ENCODE measurements at regions not wholly inside any gene's neighbourhood (a gene's known extent, or its start where the extent isn't known, plus 50 kb on each side); places are given as distances from the start of the nearest gene placed in this dataset.
"Not testable (repeated sequence)": the region's sequence is repeated elsewhere in the genome, so short reads cannot be mapped to it uniquely, and the experiment has no call there.

DNA sequence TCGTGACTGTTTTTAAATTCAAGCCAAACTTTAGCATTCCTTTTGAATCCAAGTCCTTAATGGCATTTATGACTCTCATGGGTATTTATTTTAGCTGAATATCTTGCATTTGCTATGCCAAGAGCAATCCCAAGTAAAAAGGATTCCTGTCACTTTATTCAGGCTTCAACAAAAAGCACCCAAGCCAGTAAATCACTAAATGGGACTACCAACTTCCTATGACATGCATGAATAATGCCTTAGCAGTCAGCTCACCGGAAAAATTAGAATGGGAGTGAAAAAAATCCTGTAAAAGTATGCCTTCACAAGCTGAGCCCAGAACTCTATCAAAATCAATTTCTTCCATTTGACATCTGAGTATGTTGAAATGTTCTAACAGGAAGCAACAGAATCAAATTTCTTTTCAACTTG is 1297.9 kb downstream of the ROBO2 start:
- H3F3A ChIP-seq (ENCODE audit: insufficient read depth) = no peaks in the 10 kb centered on the region
- no peak overlapping the region for H3K9ac ChIP-seq (ENCODE audit: low read length)
- no peak overlapping the region for H3K27ac ChIP-seq (ENCODE audit: low read depth, low read length)
- no peak overlapping the region for H3K4me3 ChIP-seq (ENCODE audit: insufficient read depth, low read length, poor library complexity, severe bottlenecking)
- H3K79me2 ChIP-seq (ENCODE audit: insufficient read depth, low read length) = no peaks in the 10 kb centered on the region
- H4K20me1 ChIP-seq (ENCODE audit: low read depth, low read length) = no peaks in the 10 kb centered on the region
- no peaks in the 10 kb centered on the region for H3K27me3 ChIP-seq (ENCODE audit: low read length)
- no peak overlapping the region for H2AFZ ChIP-seq (ENCODE audit: low read depth, low read length, severe bottlenecking)
- no peaks in the 10 kb centered on the region for H3K36me3 ChIP-seq (ENCODE audit: low read length)
- TF ChIP-seq, protein P1, sequence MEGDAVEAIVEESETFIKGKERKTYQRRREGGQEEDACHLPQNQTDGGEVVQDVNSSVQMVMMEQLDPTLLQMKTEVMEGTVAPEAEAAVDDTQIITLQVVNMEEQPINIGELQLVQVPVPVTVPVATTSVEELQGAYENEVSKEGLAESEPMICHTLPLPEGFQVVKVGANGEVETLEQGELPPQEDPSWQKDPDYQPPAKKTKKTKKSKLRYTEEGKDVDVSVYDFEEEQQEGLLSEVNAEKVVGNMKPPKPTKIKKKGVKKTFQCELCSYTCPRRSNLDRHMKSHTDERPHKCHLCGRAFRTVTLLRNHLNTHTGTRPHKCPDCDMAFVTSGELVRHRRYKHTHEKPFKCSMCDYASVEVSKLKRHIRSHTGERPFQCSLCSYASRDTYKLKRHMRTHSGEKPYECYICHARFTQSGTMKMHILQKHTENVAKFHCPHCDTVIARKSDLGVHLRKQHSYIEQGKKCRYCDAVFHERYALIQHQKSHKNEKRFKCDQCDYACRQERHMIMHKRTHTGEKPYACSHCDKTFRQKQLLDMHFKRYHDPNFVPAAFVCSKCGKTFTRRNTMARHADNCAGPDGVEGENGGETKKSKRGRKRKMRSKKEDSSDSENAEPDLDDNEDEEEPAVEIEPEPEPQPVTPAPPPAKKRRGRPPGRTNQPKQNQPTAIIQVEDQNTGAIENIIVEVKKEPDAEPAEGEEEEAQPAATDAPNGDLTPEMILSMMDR (IDR thresholded peaks at IDR 0.05; ENCODE audit: insufficient read depth, low read length, poor library complexity, severe bottlenecking) = no peak
- TF ChIP-seq EZH2phosphoT487 (conservative IDR thresholded peaks at IDR 0.05; ENCODE audit: low read length) = no peak
- H3K9me3 ChIP-seq (ENCODE audit: insufficient read depth, low read length) = no peaks in the 10 kb centered on the region
- no peaks in the 10 kb centered on the region for H3K9me2 ChIP-seq (replicated peaks; ENCODE audit: insufficient read depth, low read length)
- no peak overlapping the region for H3K4me2 ChIP-seq (ENCODE audit: low read depth, low read length, poor library complexity, severe bottlenecking)

DNA sequence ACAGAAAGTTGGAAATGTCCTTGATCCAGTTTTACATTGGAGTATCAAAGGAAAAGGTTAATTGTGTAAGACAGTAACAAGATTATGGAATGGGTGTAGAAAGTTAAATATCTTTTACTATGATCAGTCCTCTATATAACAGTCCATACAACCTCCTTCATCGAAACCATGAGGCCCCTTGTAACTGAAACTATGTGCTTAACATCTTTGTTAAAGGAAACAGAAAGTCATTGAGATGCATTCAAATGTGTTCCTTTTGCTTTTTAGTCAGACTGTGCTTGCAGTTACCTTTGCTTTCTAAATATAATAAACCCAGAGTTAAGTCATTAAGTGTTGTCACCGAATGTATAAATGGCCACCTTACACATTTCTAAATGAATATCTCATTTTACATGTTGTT is 1298.5 kb downstream of the ROBO2 start:
- no peak overlapping the region for H3K27ac ChIP-seq (ENCODE audit: low read depth, low read length)
- no peaks in the 10 kb centered on the region for H4K20me1 ChIP-seq (ENCODE audit: low read depth, low read length)
- no peaks in the 10 kb centered on the region for H3K79me2 ChIP-seq (ENCODE audit: insufficient read depth, low read length)
- no peaks in the 10 kb centered on the region for H3K36me3 ChIP-seq (ENCODE audit: low read length)
- no peak overlapping the region for H3K4me3 ChIP-seq (ENCODE audit: insufficient read depth, low read length, poor library complexity, severe bottlenecking)
- no peaks in the 10 kb centered on the region for H3F3A ChIP-seq (ENCODE audit: insufficient read depth)
- no peaks in the 10 kb centered on the region for H3K27me3 ChIP-seq (ENCODE audit: low read length)
- H3K9ac ChIP-seq (ENCODE audit: low read length) = no peak overlapping the region
- H2AFZ ChIP-seq (ENCODE audit: low read depth, low read length, severe bottlenecking) = no peak overlapping the region
- no peaks in the 10 kb centered on the region for H3K9me2 ChIP-seq (replicated peaks; ENCODE audit: insufficient read depth, low read length)
- no peak overlapping the region for H3K4me2 ChIP-seq (ENCODE audit: low read depth, low read length, poor library complexity, severe bottlenecking)
- no peaks in the 10 kb centered on the region for H3K9me3 ChIP-seq (ENCODE audit: insufficient read depth, low read length)
- TF ChIP-seq, protein P1 (IDR thresholded peaks at IDR 0.05; ENCODE audit: insufficient read depth, low read length, poor library complexity, severe bottlenecking) = no peak
- TF ChIP-seq EZH2phosphoT487 (conservative IDR thresholded peaks at IDR 0.05; ENCODE audit: low read length) = no peak

DNA sequence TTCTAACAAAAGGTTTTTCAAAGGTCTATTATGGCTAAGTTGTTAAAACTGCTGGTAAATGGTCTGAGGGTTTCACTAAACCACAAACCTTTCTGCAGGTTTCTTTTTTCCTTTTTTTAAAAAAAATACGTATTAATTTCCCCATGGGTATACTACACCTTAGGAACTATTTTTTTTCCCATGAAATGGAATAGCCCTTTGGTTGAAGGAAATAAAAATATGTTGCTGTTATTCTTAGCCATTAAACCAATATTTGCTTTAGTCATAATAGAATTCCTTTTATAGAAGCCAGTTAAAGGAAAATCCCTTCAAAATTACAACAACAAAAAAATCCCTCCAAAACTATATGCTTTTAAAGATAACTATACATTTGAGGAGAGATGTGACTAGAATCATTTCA is 1303.3 kb downstream of the ROBO2 start:
- H3K27me3 ChIP-seq (ENCODE audit: low read length) = no peaks in the 10 kb centered on the region
- no peak overlapping the region for H3K27ac ChIP-seq (ENCODE audit: low read depth, low read length)

DNA sequence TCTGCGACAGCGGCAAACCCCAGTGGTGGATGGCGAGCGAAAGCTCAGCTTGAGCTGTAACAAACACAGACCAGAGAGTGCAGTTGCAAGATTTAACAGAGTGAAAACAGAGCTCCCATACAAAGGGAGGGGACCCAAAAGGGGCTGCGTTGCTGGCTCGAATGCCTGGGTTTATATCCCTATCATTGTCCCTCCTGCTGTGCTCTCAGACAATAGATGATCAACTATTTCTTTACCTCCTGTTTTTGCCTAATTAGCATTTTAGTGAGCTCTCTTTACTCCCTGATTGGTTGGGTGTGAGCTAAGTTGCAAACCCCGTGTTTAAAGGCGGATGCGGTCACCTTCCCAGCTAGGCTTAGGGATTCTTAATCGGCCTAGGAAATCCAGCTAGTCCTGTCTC is 1304.4 kb downstream of the ROBO2 start:
- H3K27me3 ChIP-seq (ENCODE audit: low read length); H3K9me3 ChIP-seq (ENCODE audit: insufficient read depth, low read length); H3K4me2 ChIP-seq (ENCODE audit: low read depth, low read length, poor library complexity, severe bottlenecking); H3K79me2 ChIP-seq (ENCODE audit: insufficient read depth, low read length); H4K20me1 ChIP-seq (ENCODE audit: low read depth, low read length); H3K36me3 ChIP-seq (ENCODE audit: low read length); H2AFZ ChIP-seq (ENCODE audit: low read depth, low read length, severe bottlenecking); H3K27ac ChIP-seq (ENCODE audit: low read depth, low read length); H3K4me3 ChIP-seq (ENCODE audit: insufficient read depth, low read length, poor library complexity, severe bottlenecking); H3K9ac ChIP-seq (ENCODE audit: low read length); H3K9me2 ChIP-seq (replicated peaks; ENCODE audit: insufficient read depth, low read length); H3F3A ChIP-seq (ENCODE audit: insufficient read depth): not testable (repeated sequence)

More for the DNA sequence above, 1303.3 kb downstream of the ROBO2 start:
- Histone ChIP-seq H3K9ac (ENCODE audit: low read length) (no peak overlapping the region), H3K79me2 (ENCODE audit: insufficient read depth, low read length) (no peaks in the 10 kb centered on the region), H3K9me2 (replicated peaks; ENCODE audit: insufficient read depth, low read length) (no peaks in the 10 kb centered on the region), H4K20me1 (ENCODE audit: low read depth, low read length) (no peaks in the 10 kb centered on the region), H3K36me3 (ENCODE audit: low read length) (no peaks in the 10 kb centered on the region), H3K4me3 (ENCODE audit: insufficient read depth, low read length, poor library complexity, severe bottlenecking) (no peak overlapping the region), H3K4me2 (ENCODE audit: low read depth, low read length, poor library complexity, severe bottlenecking) (no peak overlapping the region), H3F3A (ENCODE audit: insufficient read depth) (no peaks in the 10 kb centered on the region), H2AFZ (ENCODE audit: low read depth, low read length, severe bottlenecking) (no peak overlapping the region), H3K9me3 (ENCODE audit: insufficient read depth, low read length) (no peaks in the 10 kb centered on the region)
- TF ChIP-seq EZH2phosphoT487 (conservative IDR thresholded peaks at IDR 0.05; ENCODE audit: low read length) = no peak
- TF ChIP-seq, protein P1 (IDR thresholded peaks at IDR 0.05; ENCODE audit: insufficient read depth, low read length, poor library complexity, severe bottlenecking) = no peak
